ENCODE measurements at regions not wholly inside any gene's neighbourhood (a gene's known extent, or its start where the extent isn't known, plus 50 kb on each side); places are given as distances from the start of the nearest gene placed in this dataset.

- H2BK120ac ChIP-seq (ENCODE audit: low read depth, low read length), result no peak overlapping the region
- DNase-seq (no peak), ATAC-seq (ENCODE audit: low read depth) (no peak)
- TF ChIP-seq RFX5 (IDR thresholded peaks at IDR 0.05; ENCODE audit: low read depth, low read length), result no peak
- TF ChIP-seq CTCF (conservative IDR thresholded peaks at IDR 0.05; ENCODE audit: low read depth, low read length), result no peak
- TF ChIP-seq NFE2L2 (IDR thresholded peaks at IDR 0.05; ENCODE audit: low read depth, low read length), result no peak
- TF ChIP-seq MAZ (IDR thresholded peaks at IDR 0.05; ENCODE audit: borderline replicate concordance, low read depth, low read length), result no peak
- TF ChIP-seq CHD1 (IDR thresholded peaks at IDR 0.05; ENCODE audit: low read depth, low read length), result no peak
- TF ChIP-seq MAFK (IDR thresholded peaks at IDR 0.05; ENCODE audit: low read depth, low read length), result no peak
- TF ChIP-seq RCOR1 (IDR thresholded peaks at IDR 0.05; ENCODE audit: insufficient replicate concordance, low read length), result no peak
- H2BK15ac ChIP-seq (ENCODE audit: low read depth, low read length), result no peak overlapping the region
- no peak overlapping the region for H3K4me3 ChIP-seq (ENCODE audit: insufficient read depth, low read depth, low read length)
- BruUV-seq (replicated peaks), result no TSS peak
- ChIA-PET CTCF (no interaction called here), POLR2A (ENCODE audit: unreplicated experiment) (no interaction called here)
- H3K36me3 ChIP-seq (ENCODE audit: control insufficient read depth, insufficient read depth, low read length), result no peaks in the 10 kb centered on the region
- no peaks in the 10 kb centered on the region for H3K27me3 ChIP-seq (ENCODE audit: control insufficient read depth, insufficient read depth, low read length)
- H3K4me1 ChIP-seq (ENCODE audit: control insufficient read depth, insufficient read depth, low read length), result no peaks in the 10 kb centered on the region
- H3K9me3 ChIP-seq (ENCODE audit: control insufficient read depth, insufficient read depth, low read length), result no peaks in the 10 kb centered on the region
- no peak overlapping the region for H3K56ac ChIP-seq (ENCODE audit: extremely low read depth, insufficient read depth, low read length)
- intact Hi-C loops (cut with micrococcal nuclease), result no loop called here
- H2AK5ac ChIP-seq (ENCODE audit: low read depth, low read length), result no peak overlapping the region
- H2BK20ac ChIP-seq (ENCODE audit: low read depth, low read length), result no peak overlapping the region
- no peak overlapping the region for H2AK9ac ChIP-seq (replicated peaks; ENCODE audit: low read depth, low read length, poor library complexity)
- H3K9ac ChIP-seq (ENCODE audit: low read depth, low read length), result no peak overlapping the region
- WGBS, 2 experiments (ENCODE audit: extremely low coverage in 2 of 2, insufficient read length in 1 of 2), result 74% methylated on average over 5 of the region's 9 CpGs; no CpG with 5 or more reads in 1 of the 2 experiments
- no peak overlapping the region for H3K4me2 ChIP-seq (ENCODE audit: low read depth, low read length)
- H3K4ac ChIP-seq (ENCODE audit: low read depth, low read length), result no peak overlapping the region
- no peak overlapping the region for H3K18ac ChIP-seq (ENCODE audit: low read depth, low read length)
- no peak overlapping the region for H3K27ac ChIP-seq (ENCODE audit: insufficient read depth, low read length)
- H4K20me1 ChIP-seq (ENCODE audit: insufficient read depth, low read length), result no peaks in the 10 kb centered on the region
- no peak overlapping the region for H3K23ac ChIP-seq (ENCODE audit: low read depth, low read length)
- no peak overlapping the region for H4K8ac ChIP-seq (ENCODE audit: low read depth in 2 of 2, low read length in 2 of 2)
- in situ Hi-C loops (cut with MboI; ENCODE audit: low sequenced_read_pairs), result no loop called here
- dilution Hi-C loops (cut with HindIII; ENCODE audit: low sequenced_read_pairs, unreplicated experiment), result no loop called here
- H2BK5ac ChIP-seq (ENCODE audit: low read depth, low read length, poor library complexity, severe bottlenecking), result no peak overlapping the region
- H4K91ac ChIP-seq (ENCODE audit: insufficient read depth, low read depth, low read length), result no peak overlapping the region
- H2AFZ ChIP-seq (replicated peaks; ENCODE audit: low read length, poor library complexity), result no peak overlapping the region
- no peaks in the 10 kb centered on the region for H3K79me1 ChIP-seq (ENCODE audit: low read depth in 1 of 2, low read length in 2 of 2)
- H3K14ac ChIP-seq (replicated peaks; ENCODE audit: low read depth, low read length), result no peak overlapping the region
- H4K5ac ChIP-seq (ENCODE audit: low read depth, low read length), result no peak overlapping the region
- H3K9me1 ChIP-seq (ENCODE audit: insufficient read depth, low read length), result no peaks in the 10 kb centered on the region
These were observed 252.6 kb upstream of the TSHZ3 start for GRCh38 chr19:31601855-31602254.

Data from IMR-90 (cell line).